ENCODE measurements at regions not wholly inside any gene's neighbourhood (a gene's known extent, or its start where the extent isn't known, plus 50 kb on each side); places are given as distances from the start of the nearest gene placed in this dataset.
"Not testable (repeated sequence)": the region's sequence is repeated elsewhere in the genome, so short reads cannot be mapped to it uniquely, and the experiment has no call there.

DNA sequence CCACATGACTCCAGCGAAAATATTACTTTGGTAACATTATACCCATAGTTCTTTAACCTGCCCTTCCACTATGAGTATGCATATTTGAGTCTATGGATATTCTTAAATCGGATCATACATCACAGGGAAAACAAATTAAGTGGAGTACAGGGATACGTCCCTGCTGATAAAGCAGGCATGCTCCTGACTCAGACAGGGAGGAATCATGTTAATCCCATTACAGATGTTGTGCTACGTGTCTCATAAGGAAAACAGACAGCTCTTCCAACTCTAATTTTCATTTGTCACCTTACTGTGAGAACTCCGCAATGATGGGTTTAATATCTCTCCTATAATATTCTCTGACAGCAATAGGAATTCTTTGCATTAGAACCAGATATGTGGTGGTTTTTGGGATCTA, 469.5 kb upstream of the POM121L12 start:
- Histone ChIP-seq H3K9me3 (no peaks in the 10 kb centered on the region), H3K4me1 (ENCODE audit: insufficient read depth) (no peaks in the 10 kb centered on the region), H3K27me3 (no peaks in the 10 kb centered on the region), H3K36me3 (no peaks in the 10 kb centered on the region), H3K4me3 (no peak overlapping the region), H3K27ac (no peak overlapping the region)
- intact Hi-C loops (cut with DNase I) = no loop called here
- DNase-seq = no peak
- WGBS, 3 donors = 48 to 67% (median 64%) methylated on average over 5 of the region's 5 CpGs
- TF ChIP-seq, protein P1, sequence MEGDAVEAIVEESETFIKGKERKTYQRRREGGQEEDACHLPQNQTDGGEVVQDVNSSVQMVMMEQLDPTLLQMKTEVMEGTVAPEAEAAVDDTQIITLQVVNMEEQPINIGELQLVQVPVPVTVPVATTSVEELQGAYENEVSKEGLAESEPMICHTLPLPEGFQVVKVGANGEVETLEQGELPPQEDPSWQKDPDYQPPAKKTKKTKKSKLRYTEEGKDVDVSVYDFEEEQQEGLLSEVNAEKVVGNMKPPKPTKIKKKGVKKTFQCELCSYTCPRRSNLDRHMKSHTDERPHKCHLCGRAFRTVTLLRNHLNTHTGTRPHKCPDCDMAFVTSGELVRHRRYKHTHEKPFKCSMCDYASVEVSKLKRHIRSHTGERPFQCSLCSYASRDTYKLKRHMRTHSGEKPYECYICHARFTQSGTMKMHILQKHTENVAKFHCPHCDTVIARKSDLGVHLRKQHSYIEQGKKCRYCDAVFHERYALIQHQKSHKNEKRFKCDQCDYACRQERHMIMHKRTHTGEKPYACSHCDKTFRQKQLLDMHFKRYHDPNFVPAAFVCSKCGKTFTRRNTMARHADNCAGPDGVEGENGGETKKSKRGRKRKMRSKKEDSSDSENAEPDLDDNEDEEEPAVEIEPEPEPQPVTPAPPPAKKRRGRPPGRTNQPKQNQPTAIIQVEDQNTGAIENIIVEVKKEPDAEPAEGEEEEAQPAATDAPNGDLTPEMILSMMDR (IDR thresholded peaks at IDR 0.05) = no peak
- no peak for TF ChIP-seq POLR2A (IDR thresholded peaks at IDR 0.05)
- no peak for TF ChIP-seq EP300 (IDR thresholded peaks at IDR 0.05)

DNA sequence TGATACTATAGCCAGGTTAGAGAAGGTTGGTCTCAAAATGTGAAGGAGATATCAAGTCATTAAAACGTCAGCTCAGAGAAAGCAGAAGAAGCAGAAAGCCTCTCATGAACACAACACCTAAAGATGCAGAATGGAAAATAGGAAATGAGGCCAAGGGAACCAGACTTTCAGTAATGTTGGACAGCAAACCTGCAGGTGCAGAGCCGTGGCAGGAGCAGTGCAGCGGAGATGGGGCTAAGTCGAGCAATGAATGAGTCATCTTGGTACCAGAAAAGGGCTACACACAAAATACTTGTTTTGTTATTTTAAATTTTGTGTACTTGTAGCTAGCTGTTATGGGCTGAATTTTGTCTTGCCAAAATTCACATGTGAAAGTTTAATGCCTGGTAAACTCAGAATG, 479.6 kb upstream of the POM121L12 start:
- no peaks in the 10 kb centered on the region for H3K4me1 ChIP-seq (ENCODE audit: insufficient read depth)
- H3K27me3 ChIP-seq = no peaks in the 10 kb centered on the region
- no peaks in the 10 kb centered on the region for H3K36me3 ChIP-seq
- WGBS, 3 donors = 76 to 91% (median 89%) methylated on average over 4 of the region's 4 CpGs
- intact Hi-C loops (cut with DNase I) = no loop called here
- TF ChIP-seq POLR2A (IDR thresholded peaks at IDR 0.05) (no peak), EP300 (IDR thresholded peaks at IDR 0.05) (no peak)
- TF ChIP-seq, protein P1 (IDR thresholded peaks at IDR 0.05) = no peak
- no peak for DNase-seq
- H3K9me3 ChIP-seq = no peaks in the 10 kb centered on the region
- no peak overlapping the region for H3K27ac ChIP-seq
- H3K4me3 ChIP-seq = no peak overlapping the region

- intact Hi-C loops (cut with DNase I) = no loop called here
- DNase-seq = no peak
- WGBS, 3 donors = 82 to 88% (median 86%) methylated on average over 8 of the region's 8 CpGs
- no peak overlapping the region for H3K4me3 ChIP-seq
- H3K4me1 ChIP-seq (ENCODE audit: insufficient read depth) = no peaks in the 10 kb centered on the region
- TF ChIP-seq POLR2A (IDR thresholded peaks at IDR 0.05) (no peak), EP300 (IDR thresholded peaks at IDR 0.05) (no peak)
- H3K27me3 ChIP-seq = no peaks in the 10 kb centered on the region
- H3K27ac ChIP-seq = no peak overlapping the region
- no peaks in the 10 kb centered on the region for H3K9me3 ChIP-seq
- no peaks in the 10 kb centered on the region for H3K36me3 ChIP-seq
Measured at GRCh38 chr7:52547308-52547910, 488.0 kb upstream of the POM121L12 start.

DNA sequence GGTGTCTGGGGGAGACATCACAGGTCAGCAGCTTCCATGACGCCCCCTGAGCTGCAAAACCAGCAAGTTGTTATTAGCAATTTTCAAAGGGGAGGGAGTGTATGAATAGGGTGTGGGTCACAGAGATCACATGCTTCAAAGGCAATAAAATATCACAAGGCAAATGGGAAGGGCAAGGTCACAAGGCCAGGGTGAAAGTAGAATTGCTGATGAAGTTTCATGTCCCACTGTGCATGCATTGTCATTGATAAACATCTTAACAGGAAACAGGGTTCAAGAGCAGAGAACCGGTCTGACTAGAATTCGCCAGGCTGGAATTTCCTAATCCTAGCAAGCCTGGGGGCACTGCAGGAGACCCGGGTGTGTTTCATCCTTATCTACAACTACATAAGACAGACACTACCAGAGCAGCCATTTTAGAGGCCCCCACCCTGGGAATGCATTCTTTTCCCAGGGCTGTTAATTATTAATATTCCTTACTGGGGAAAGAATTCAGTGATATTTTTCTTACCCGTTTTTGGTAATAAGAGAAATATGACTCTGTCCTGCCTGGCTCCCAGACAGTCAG, 494.2 kb upstream of the POM121L12 start:
- H3K4me1 ChIP-seq (ENCODE audit: insufficient read depth); H3K9me3 ChIP-seq; H3K36me3 ChIP-seq; H3K27me3 ChIP-seq; intact Hi-C loops (cut with DNase I); H3K4me3 ChIP-seq; H3K27ac ChIP-seq; DNase-seq: not testable (repeated sequence)
- 61 to 70% (median 62%) methylated on average over 5 of the region's 5 CpGs for WGBS, 3 donors

DNA sequence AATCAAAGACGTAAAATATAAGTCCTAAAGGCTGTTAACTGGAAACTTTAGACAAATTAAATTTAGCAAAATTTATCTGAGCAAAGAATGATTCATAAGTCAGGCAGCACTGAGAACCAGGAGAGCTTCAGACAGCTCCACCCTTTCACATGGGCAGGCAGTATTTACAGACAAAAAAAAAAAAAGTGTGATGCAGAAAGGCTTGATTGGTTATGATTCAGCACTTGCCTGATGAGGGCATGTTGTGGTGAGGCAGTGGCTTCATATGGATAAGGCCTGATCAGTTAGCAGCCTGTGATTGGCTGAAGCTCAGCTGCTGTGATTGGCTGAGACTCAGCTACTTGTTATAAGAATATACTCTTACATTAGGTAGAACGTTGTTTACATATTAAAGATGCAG, 495.4 kb upstream of the POM121L12 start:
- Histone ChIP-seq H3K27ac (no peak overlapping the region), H3K9me3 (no peaks in the 10 kb centered on the region), H3K36me3 (no peaks in the 10 kb centered on the region), H3K4me3 (no peak overlapping the region), H3K4me1 (ENCODE audit: insufficient read depth) (no peaks in the 10 kb centered on the region), H3K27me3 (no peaks in the 10 kb centered on the region)
- no peak for DNase-seq
- TF ChIP-seq, protein P1 (IDR thresholded peaks at IDR 0.05) = no peak
- TF ChIP-seq POLR2A (IDR thresholded peaks at IDR 0.05) (no peak), EP300 (IDR thresholded peaks at IDR 0.05) (no peak)
- 39 to 86% (median 59%) methylated on average over 2 of the region's 2 CpGs for WGBS, 3 donors
- intact Hi-C loops (cut with DNase I) = no loop called here
